K562 (cell line): ENCODE measurements at regions not wholly inside any gene's neighbourhood (a gene's known extent, or its start where the extent isn't known, plus 50 kb on each side); places are given as distances from the start of the nearest gene placed in this dataset.

ENCODE experiments used
- ATAC-seq: fragments of 200-7000 bp; cut with Tn5 transposase; 3 replicates; pipeline ENCODE4 v1.9.1; 2020; ENCODE audit warnings: moderate library complexity
- BruUV-seq: library from RNA; stranded (reverse); fragments of 400-500 nt; replicated peaks from 2 replicates; lab custom pipeline; 2021; lab: Mats Ljungman, UMichigan
- CTCF ChIA-PET: fragments of 300-600 bp; formaldehyde crosslinking; extraction: SDS; loops from one replicate; lab custom pipeline; 2021; ENCODE audit warnings: low intra/inter-chr PET ratio; lab: Yijun Ruan, JAX
- POLR2A ChIA-PET: fragments of 300-600, 350-650 bp; sonication (Branson Sonifier 250); formaldehyde crosslinking; extraction: SDS; loops from one replicate; lab custom pipeline; 2021; ENCODE audit warnings: antibody characterized with exemption, inconsistent platforms; lab: Yijun Ruan, JAX
- DNase-seq, 4 experiments: peaks; one replicate each; pipeline versions ENCODE4 v3.0.0 to v3.0.0-alpha.2; 2011 to 2018; ENCODE audit warnings: low spot score in 3 of 4, mixed read lengths in 3 of 4; ENCODE audit errors: extremely low read depth in 1 of 4
- FAIRE-seq: peaks from 2 replicates; lab custom pipeline; 2011; peaks lifted over from hg19 to GRCh38; lab: Jason Lieb, UNC
- H2AFZ ChIP-seq: 2 replicates; pipeline ENCODE4 v1.6.0; 2011; ENCODE audit warnings: low read depth, low read length, control low read depth, inconsistent platforms
- H3K27ac ChIP-seq: fragments of 200-600 bp; 3 replicates; pipeline ENCODE4 v1.8.0; 2011; ENCODE audit warnings: low read depth, mild to moderate bottlenecking, control low read depth, inconsistent platforms, low read length, moderate library complexity, mixed read lengths; ENCODE audit errors: extremely low read depth
- H3K27me3 ChIP-seq, 2 experiments: fragments of 300-600 bp in 1 of 2; 2 replicates in 1 of 2; 3 replicates in 1 of 2; pipeline versions ENCODE4 v1.6.0 to v1.8.0; 2011; ENCODE audit warnings: inconsistent platforms in 2 of 2, low read length in 2 of 2, mild to moderate bottlenecking in 1 of 2, mixed read lengths in 1 of 2, moderate library complexity in 1 of 2; ENCODE audit not compliant: control insufficient read depth in 2 of 2, insufficient read depth in 2 of 2
- H3K36me3 ChIP-seq: fragments of 300-600 bp; 3 replicates; pipeline ENCODE4 v1.8.0; 2011; ENCODE audit warnings: mild to moderate bottlenecking, low read length, inconsistent platforms; ENCODE audit not compliant: control insufficient read depth, insufficient read depth
- H3K4me1 ChIP-seq, 2 experiments: fragments of 200-600 bp in 1 of 2; replicated peaks in 1 of 2; 2 replicates in 1 of 2; 3 replicates in 1 of 2; pipeline versions ENCODE4 v1.5.1 to v1.8.0; 2011; ENCODE audit warnings: inconsistent platforms in 2 of 2, low read length in 2 of 2, mild to moderate bottlenecking in 1 of 2, mixed read lengths in 1 of 2, moderate library complexity in 1 of 2; ENCODE audit not compliant: control insufficient read depth in 2 of 2, insufficient read depth in 2 of 2
- H3K4me2 ChIP-seq: 2 replicates; pipeline ENCODE4 v1.6.1; 2011; ENCODE audit warnings: low read length, control low read depth, inconsistent platforms, mixed read lengths; ENCODE audit not compliant: insufficient read depth
- H3K4me3 ChIP-seq: fragments of 200-600 bp; sonication (generic), shearing (Covaris generic); 2 replicates; pipeline ENCODE4 v1.5.1; 2016; ENCODE audit warnings: control low read depth, inconsistent platforms
- H3K79me2 ChIP-seq: fragments of 200-600 bp; 3 replicates; pipeline ENCODE4 v1.8.0; 2011; ENCODE audit warnings: low read length, inconsistent platforms; ENCODE audit not compliant: control insufficient read depth, insufficient read depth
- H3K9ac ChIP-seq, 2 experiments: 2 replicates each; pipeline versions ENCODE4 v1.6.0 to v1.6.1; 2011; ENCODE audit warnings: low read depth in 2 of 2, low read length in 2 of 2, control low read depth in 1 of 2, inconsistent platforms in 1 of 2, mild to moderate bottlenecking in 1 of 2, mixed read lengths in 1 of 2; ENCODE audit not compliant: insufficient read depth in 1 of 2
- H3K9me1 ChIP-seq: one replicate; pipeline ENCODE4 v1.6.0; 2011; ENCODE audit warnings: inconsistent platforms, mild to moderate bottlenecking, low read length, moderate library complexity; ENCODE audit not compliant: control insufficient read depth, insufficient read depth
- H3K9me3 ChIP-seq: replicated peaks from 2 replicates; pipeline ENCODE4 v1.5.1; 2011; ENCODE audit warnings: low read depth, low read length, inconsistent platforms; ENCODE audit not compliant: control insufficient read depth, insufficient read depth
- H4K20me1 ChIP-seq: replicated peaks from 2 replicates; pipeline ENCODE4 v1.6.1; 2011; ENCODE audit warnings: low read length, inconsistent platforms, mixed read lengths; ENCODE audit not compliant: control insufficient read depth, insufficient read depth
- BRD9 ChIP-seq: fragments of 450-650 bp; IDR thresholded peaks from 2 replicates; pipeline ENCODE4 v1.6.1; 2018; ENCODE audit warnings: low read depth; ENCODE audit not compliant: partially characterized antibody
- CAMTA2 ChIP-seq: fragments of 250-450 bp; sonication (Bioruptor Pico); conservative IDR thresholded peaks from 2 replicates; pipeline ENCODE4 v1.5.1; 2022
- CBX1 ChIP-seq: sonication (generic); IDR thresholded peaks from 2 replicates; pipeline ENCODE4 v1.6.1; 2016; ENCODE audit warnings: antibody characterized with exemption, low read depth, mild to moderate bottlenecking
- CBX8 ChIP-seq: fragments of 200-600 bp; sonication (generic); IDR thresholded peaks from 2 replicates; pipeline ENCODE4 v1.6.1; 2012; ENCODE audit warnings: borderline replicate concordance, mixed run types, low read depth, mild to moderate bottlenecking, moderate library complexity, mixed read lengths, low read length, control low read depth, inconsistent platforms; ENCODE audit not compliant: poor library complexity, severe bottlenecking; ENCODE audit errors: extremely low read depth
- EHMT2 ChIP-seq: fragments of 450-650 bp; IDR thresholded peaks from 2 replicates; pipeline ENCODE4 v1.6.1; 2018; ENCODE audit warnings: antibody characterized with exemption
- ETV5 ChIP-seq: sonication (generic); formaldehyde crosslinking; IDR thresholded peaks from 2 replicates; pipeline ENCODE4 v1.4.0; 2020; ENCODE audit warnings: low read depth, mild to moderate bottlenecking, missing genetic modification reagents
- GATA2 ChIP-seq: sonication (generic); formaldehyde crosslinking; IDR thresholded peaks from 2 replicates; pipeline ENCODE4 v1.4.0; 2020; ENCODE audit warnings: mild to moderate bottlenecking, missing genetic modification reagents
- IRF1 ChIP-seq: sonication (generic); formaldehyde crosslinking; IDR thresholded peaks from 2 replicates; pipeline ENCODE4 v1.8.0; 2022; ENCODE audit warnings: missing genetic modification reagents, mild to moderate bottlenecking, borderline replicate concordance
- KAT7 ChIP-seq: sonication (generic); formaldehyde crosslinking; IDR thresholded peaks from 2 replicates; pipeline ENCODE4 v1.8.0; 2022; ENCODE audit warnings: missing genetic modification reagents, mild to moderate bottlenecking, borderline replicate concordance
- MEF2A ChIP-seq: IDR thresholded peaks from 2 replicates; pipeline ENCODE4 v1.6.1; 2011; ENCODE audit warnings: low read depth, mild to moderate bottlenecking, low read length, moderate library complexity; ENCODE audit not compliant: control insufficient read depth
- MXI1 ChIP-seq: IDR thresholded peaks from 2 replicates; pipeline ENCODE4 v1.6.1; 2011; ENCODE audit warnings: low read depth, mild to moderate bottlenecking, improper control_type of control experiment, low read length
- NR4A1 ChIP-seq, 2 experiments: fragments of 250-450 bp in 1 of 2; fragments of 450-650 bp in 1 of 2; sonication (Bioruptor Pico) in 1 of 2; IDR thresholded peaks; 2 replicates each; pipeline versions ENCODE4 v1.4.0 to v1.6.1; 2016 to 2020; ENCODE audit warnings: mild to moderate bottlenecking in 2 of 2, missing compliant biosample characterization in 1 of 2, missing genetic modification characterization in 1 of 2, moderate library complexity in 1 of 2
- POLR2B ChIP-seq: fragments of 450-650 bp; IDR thresholded peaks from 2 replicates; pipeline ENCODE4 v1.6.1; 2018; ENCODE audit warnings: low read depth; ENCODE audit not compliant: partially characterized antibody
- POLR3A ChIP-seq: IDR thresholded peaks from 2 replicates; pipeline ENCODE4 v1.6.1; 2011; ENCODE audit warnings: borderline replicate concordance, mild to moderate bottlenecking, moderate library complexity; ENCODE audit not compliant: insufficient read length, insufficient read depth; ENCODE audit errors: extremely low read depth
- TAF15 ChIP-seq: fragments of 200-400 bp; formaldehyde crosslinking; IDR thresholded peaks from 2 replicates; pipeline ENCODE4 v1.6.1; 2017; ENCODE audit warnings: mild to moderate bottlenecking, low read depth, low read length, moderate library complexity
- ZNF165 ChIP-seq: fragments of 250-450 bp; sonication (Bioruptor Pico); IDR thresholded peaks from 2 replicates; pipeline ENCODE4 v1.4.0; 2020; ENCODE audit warnings: borderline replicate concordance
- ZNF398 ChIP-seq: fragments of 250-450 bp; sonication (Bioruptor Pico); IDR thresholded peaks from 2 replicates; pipeline ENCODE4 v1.8.0; 2021; ENCODE audit warnings: moderate library complexity, mild to moderate bottlenecking, inconsistent platforms
- ZNF436 ChIP-seq: fragments of 250-450, 450-650 bp; sonication (Bioruptor Pico); formaldehyde crosslinking; IDR thresholded peaks from 2 replicates; pipeline ENCODE4 v1.7.0; 2020; ENCODE audit warnings: mild to moderate bottlenecking
- WGBS: fragments of 100-300 bp; shearing (Covaris generic); methylation state at CpG from one replicate; pipeline ENCODE4 v1.1.6; 2016; ENCODE audit warnings: low coverage, mixed read lengths; ENCODE audit not compliant: insufficient coverage; ENCODE audit errors: missing lambda C conversion rate; 5-methylcytosine and 5-hydroxymethylcytosine counted together
- in situ Hi-C: fragments of 300-500 bp; cut with MboI; formaldehyde crosslinking; loops from 4 replicates; pipeline ENCODE4 v1.15.0; 2018; ENCODE audit warnings: inconsistent platforms, mixed read lengths
- intact Hi-C: fragments of 100-400 bp; cut with micrococcal nuclease; formaldehyde crosslinking; loops from 2 replicates; pipeline ENCODE4 v1.14.2; 2022

GRCh38 chr11:130721023-130721681, 195.1 kb downstream of the SNX19 start:
- H3K9me1 ChIP-seq = no peaks in the 10 kb centered on the region
- peaks cover 0 to 24% of the 10 kb centered on the region in 2 experiments; a peak in 3 of 5 replicates for H3K27me3 ChIP-seq
- H2AFZ ChIP-seq = no peak overlapping the region
- no peaks in the 10 kb centered on the region for H3K36me3 ChIP-seq
- H3K4me1 ChIP-seq = no peaks in the 10 kb centered on the region
- BruUV-seq = no TSS peak
- H3K79me2 ChIP-seq = no peaks in the 10 kb centered on the region
- ATAC-seq (no peak), FAIRE-seq (no peak), DNase-seq (no peak)
- CTCF ChIA-PET = no interaction called here
- no peak overlapping the region for H3K27ac ChIP-seq
- H3K4me3 ChIP-seq = no peak overlapping the region
- TF ChIP-seq BRD9 (no peak), MEF2A (no peak), CBX8 (no peak), KAT7 (CRISPR knock-in tag) (no peak), IRF1 (no peak), POLR2B (no peak), CBX1 (no peak), TAF15 (no peak), ZNF398 (CRISPR knock-in tag) (no peak), GATA2 (CRISPR knock-in tag) (no peak), ZNF436 (no peak), ZNF165 (CRISPR knock-in tag) (no peak), NR4A1 (CRISPR knock-in tag; IDR thresholded peaks at IDR 0.05) (no peak), NR4A1 (tag; IDR thresholded peaks at IDR 0.05) (no peak), EHMT2 (no peak), POLR3A (no peak), ETV5 (no peak), CAMTA2 (no peak), MXI1 (no peak)
- no peaks in the 10 kb centered on the region for H3K9me3 ChIP-seq
- H4K20me1 ChIP-seq = no peaks in the 10 kb centered on the region
- 0% methylated on average over 4 of the region's 5 CpGs for WGBS
- in situ Hi-C loops = no loop called here
- no peak overlapping the region for H3K4me2 ChIP-seq
- intact Hi-C loops = no loop called here
- POLR2A ChIA-PET = no interaction called here
- no peak overlapping the region for H3K9ac ChIP-seq
